ENCODE measurements at regions not wholly inside any gene's neighbourhood (a gene's known extent, or its start where the extent isn't known, plus 50 kb on each side); places are given as distances from the start of the nearest gene placed in this dataset.

GRCh38 chr1:36573445-36573844, 90.7 kb upstream of the CSF3R start:
- BruUV-seq (replicated peaks), result no TSS peak
- intact Hi-C loops (cut with micrococcal nuclease) (loop anchor here (10.0 kb wide), 1 partner anchor 81 kb away; no protein-coding TSS in a partner anchor), dilution Hi-C loops (cut with HindIII; ENCODE audit: low sequenced_read_pairs, unreplicated experiment) (no loop called here), in situ Hi-C loops (cut with MboI; ENCODE audit: low sequenced_read_pairs) (loop anchor here (10.0 kb wide), 1 partner anchor 861 kb away; no protein-coding TSS in a partner anchor)
- Histone ChIP-seq H4K91ac (ENCODE audit: insufficient read depth, low read depth, low read length) (no peak overlapping the region), H3K9me3 (ENCODE audit: control insufficient read depth, insufficient read depth, low read length) (no peaks in the 10 kb centered on the region), H2AK5ac (ENCODE audit: low read depth, low read length) (no peak overlapping the region), H4K20me1 (ENCODE audit: insufficient read depth, low read length) (no peaks in the 10 kb centered on the region), H2BK5ac (ENCODE audit: low read depth, low read length, poor library complexity, severe bottlenecking) (no peak overlapping the region), H3K9ac (ENCODE audit: low read depth, low read length) (no peak overlapping the region), H4K5ac (ENCODE audit: low read depth, low read length) (no peak overlapping the region), H3K9me1 (ENCODE audit: insufficient read depth, low read length) (no peaks in the 10 kb centered on the region; the same call in 1 of the 2 replicates), H3K4me3 (ENCODE audit: insufficient read depth, low read depth, low read length) (no peak overlapping the region), H3K27me3 (ENCODE audit: control insufficient read depth, insufficient read depth, low read length) (peaks cover 3% of the 10 kb centered on the region), H3K4me2 (ENCODE audit: low read depth, low read length) (no peak overlapping the region), H3K4me1 (ENCODE audit: control insufficient read depth, insufficient read depth, low read length) (no peaks in the 10 kb centered on the region), H3K79me1 (ENCODE audit: low read depth in 1 of 2, low read length in 2 of 2) (no peaks in the 10 kb centered on the region), H3K36me3 (ENCODE audit: control insufficient read depth, insufficient read depth, low read length) (no peaks in the 10 kb centered on the region), H2AK9ac (replicated peaks; ENCODE audit: low read depth, low read length, poor library complexity) (no peak overlapping the region), H2BK15ac (ENCODE audit: low read depth, low read length) (no peak overlapping the region), H4K8ac (ENCODE audit: low read depth in 2 of 2, low read length in 2 of 2) (no peak overlapping the region), H2BK20ac (ENCODE audit: low read depth, low read length) (no peak overlapping the region), H3K18ac (ENCODE audit: low read depth, low read length) (no peak overlapping the region), H2BK120ac (ENCODE audit: low read depth, low read length) (no peak overlapping the region), H3K4ac (ENCODE audit: low read depth, low read length) (no peak overlapping the region), H3K27ac (ENCODE audit: insufficient read depth, low read length) (no peak overlapping the region), H3K23ac (ENCODE audit: low read depth, low read length) (no peak overlapping the region), H2AFZ (replicated peaks; ENCODE audit: low read length, poor library complexity) (no peak overlapping the region), H3K56ac (ENCODE audit: extremely low read depth, insufficient read depth, low read length) (no peak overlapping the region), H3K14ac (replicated peaks; ENCODE audit: low read depth, low read length) (no peak overlapping the region)
- ChIA-PET CTCF (interaction anchor here (1.0 kb wide), 1 partner anchor 9 kb away, joined by 3 read pairs; no protein-coding TSS in a partner anchor), POLR2A (ENCODE audit: unreplicated experiment) (no interaction called here)
- ATAC-seq (ENCODE audit: low read depth) (no peak), DNase-seq (no peak)
- 50% methylated on average over 2 of the region's 6 CpGs; no CpG with 5 or more reads in 1 of the 2 experiments for WGBS, 2 experiments (ENCODE audit: extremely low coverage in 2 of 2, insufficient read length in 1 of 2)
- TF ChIP-seq CEBPB (IDR thresholded peaks at IDR 0.05; ENCODE audit: low read depth, low read length), result no peak
- no peak for TF ChIP-seq BHLHE40 (IDR thresholded peaks at IDR 0.05; ENCODE audit: low read depth, low read length)
- no peak for TF ChIP-seq SMC3 (IDR thresholded peaks at IDR 0.05; ENCODE audit: low read depth, low read length)
- no peak for TF ChIP-seq USF2 (IDR thresholded peaks at IDR 0.05; ENCODE audit: low read depth, low read length)
- TF ChIP-seq RFX5 (IDR thresholded peaks at IDR 0.05; ENCODE audit: low read depth, low read length), result no peak
- TF ChIP-seq MAFK (IDR thresholded peaks at IDR 0.05; ENCODE audit: low read depth, low read length), result no peak
- no peak for TF ChIP-seq RCOR1 (IDR thresholded peaks at IDR 0.05; ENCODE audit: insufficient replicate concordance, low read length)
- TF ChIP-seq NFE2L2 (IDR thresholded peaks at IDR 0.05; ENCODE audit: low read depth, low read length), result no peak
- TF ChIP-seq MXI1 (IDR thresholded peaks at IDR 0.05; ENCODE audit: borderline replicate concordance, low read depth, low read length), result no peak
- TF ChIP-seq ELK1 (IDR thresholded peaks at IDR 0.05; ENCODE audit: borderline replicate concordance, low read depth, low read length), result no peak
- no peak for TF ChIP-seq CTCF (conservative IDR thresholded peaks at IDR 0.05; ENCODE audit: low read depth, low read length)
- TF ChIP-seq MAZ (IDR thresholded peaks at IDR 0.05; ENCODE audit: borderline replicate concordance, low read depth, low read length), result no peak
- TF ChIP-seq RAD21 (IDR thresholded peaks at IDR 0.05; ENCODE audit: low read length), result no peak
- no peak for TF ChIP-seq FOS (IDR thresholded peaks at IDR 0.05; ENCODE audit: low read depth, low read length)
- TF ChIP-seq POLR2A (IDR thresholded peaks at IDR 0.05; ENCODE audit: low read depth, low read length), result no peak
- no peak for TF ChIP-seq CHD1 (IDR thresholded peaks at IDR 0.05; ENCODE audit: low read depth, low read length)

Data from IMR-90 (cell line).